ENCODE measurements at regions not wholly inside any gene's neighbourhood (a gene's known extent, or its start where the extent isn't known, plus 50 kb on each side); places are given as distances from the start of the nearest gene placed in this dataset.

GRCh38 chr11:95711162-95711944 is 78.2 kb downstream of the FAM76B start:
- TF ChIP-seq CTCF (conservative IDR thresholded peaks at IDR 0.05 in 1 of 2, IDR thresholded peaks at IDR 0.05 in 1 of 2; ENCODE audit: extremely low read depth in 1 of 2, insufficient read depth in 1 of 2, low read depth in 1 of 2, low read length in 2 of 2) (no peak), EZH2 (IDR thresholded peaks at IDR 0.05; ENCODE audit: borderline replicate concordance, low read length) (no peak)

All from mammary epithelial cell (primary cell).